GM23338 (cell line): ENCODE measurements at regions not wholly inside any gene's neighbourhood (a gene's known extent, or its start where the extent isn't known, plus 50 kb on each side); places are given as distances from the start of the nearest gene placed in this dataset.

ENCODE experiments used
- CREB1 ChIP-seq: fragments of 250-450 bp; sonication (Bioruptor Pico); IDR thresholded peaks from 2 replicates; pipeline ENCODE4 v1.5.0; 2020; ENCODE audit warnings: low read depth, mild to moderate bottlenecking, moderate library complexity
- EZH2 ChIP-seq: fragments of 200-600 bp; sonication (generic); IDR thresholded peaks from one replicate; pipeline ENCODE4 v1.8.0; 2017; ENCODE audit warnings: antibody characterized with exemption, mild to moderate bottlenecking, low read depth; ENCODE audit not compliant: unreplicated experiment
- POLR2AphosphoS5 ChIP-seq: IDR thresholded peaks from 2 replicates; pipeline ENCODE4 v1.6.1; 2016; ENCODE audit warnings: antibody characterized with exemption, low read depth
- TF ChIP-seq, protein P1 (sequence below), 2 experiments: fragments of 200-600 bp in 1 of 2; sonication (generic) in 1 of 2; conservative IDR thresholded peaks; 2 replicates each; pipeline versions ENCODE4 v1.5.1 to v1.6.1; 2016 to 2017; ENCODE audit warnings: antibody characterized with exemption in 2 of 2, low read depth in 2 of 2, mild to moderate bottlenecking in 2 of 2, moderate library complexity in 1 of 2
- TF ChIP-seq, protein P2 (sequence below): IDR thresholded peaks from one replicate; pipeline ENCODE4 v1.6.1; 2018; ENCODE audit warnings: antibody characterized with exemption; ENCODE audit not compliant: unreplicated experiment

DNA sequence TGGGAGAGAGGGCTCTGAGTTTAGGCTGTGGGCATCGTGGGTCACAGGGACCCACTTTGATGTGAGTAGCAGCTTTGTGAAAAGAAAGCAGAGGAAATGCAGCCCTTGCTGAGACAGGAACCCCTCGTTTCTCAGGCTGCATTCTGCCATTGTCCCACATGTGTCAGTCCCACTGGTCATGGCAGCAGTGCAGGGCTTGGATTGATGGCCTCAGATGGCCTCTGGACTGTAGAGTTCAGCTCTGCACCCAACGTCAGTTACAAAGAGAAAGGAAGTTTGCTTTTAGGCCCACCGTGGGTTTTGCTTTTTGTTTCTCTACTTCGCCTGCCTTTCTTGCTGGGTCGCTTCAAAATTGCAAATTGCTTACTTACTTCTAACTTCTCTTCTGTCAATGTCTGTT, 248.3 kb upstream of the KLF3 start:
- TF ChIP-seq, protein P1, sequence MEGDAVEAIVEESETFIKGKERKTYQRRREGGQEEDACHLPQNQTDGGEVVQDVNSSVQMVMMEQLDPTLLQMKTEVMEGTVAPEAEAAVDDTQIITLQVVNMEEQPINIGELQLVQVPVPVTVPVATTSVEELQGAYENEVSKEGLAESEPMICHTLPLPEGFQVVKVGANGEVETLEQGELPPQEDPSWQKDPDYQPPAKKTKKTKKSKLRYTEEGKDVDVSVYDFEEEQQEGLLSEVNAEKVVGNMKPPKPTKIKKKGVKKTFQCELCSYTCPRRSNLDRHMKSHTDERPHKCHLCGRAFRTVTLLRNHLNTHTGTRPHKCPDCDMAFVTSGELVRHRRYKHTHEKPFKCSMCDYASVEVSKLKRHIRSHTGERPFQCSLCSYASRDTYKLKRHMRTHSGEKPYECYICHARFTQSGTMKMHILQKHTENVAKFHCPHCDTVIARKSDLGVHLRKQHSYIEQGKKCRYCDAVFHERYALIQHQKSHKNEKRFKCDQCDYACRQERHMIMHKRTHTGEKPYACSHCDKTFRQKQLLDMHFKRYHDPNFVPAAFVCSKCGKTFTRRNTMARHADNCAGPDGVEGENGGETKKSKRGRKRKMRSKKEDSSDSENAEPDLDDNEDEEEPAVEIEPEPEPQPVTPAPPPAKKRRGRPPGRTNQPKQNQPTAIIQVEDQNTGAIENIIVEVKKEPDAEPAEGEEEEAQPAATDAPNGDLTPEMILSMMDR (conservative IDR thresholded peaks at IDR 0.05; ENCODE audit: low read depth in 2 of 2) = no peak
- TF ChIP-seq POLR2AphosphoS5 (no peak), EZH2 (no peak), CREB1 (no peak)
- TF ChIP-seq, protein P2, sequence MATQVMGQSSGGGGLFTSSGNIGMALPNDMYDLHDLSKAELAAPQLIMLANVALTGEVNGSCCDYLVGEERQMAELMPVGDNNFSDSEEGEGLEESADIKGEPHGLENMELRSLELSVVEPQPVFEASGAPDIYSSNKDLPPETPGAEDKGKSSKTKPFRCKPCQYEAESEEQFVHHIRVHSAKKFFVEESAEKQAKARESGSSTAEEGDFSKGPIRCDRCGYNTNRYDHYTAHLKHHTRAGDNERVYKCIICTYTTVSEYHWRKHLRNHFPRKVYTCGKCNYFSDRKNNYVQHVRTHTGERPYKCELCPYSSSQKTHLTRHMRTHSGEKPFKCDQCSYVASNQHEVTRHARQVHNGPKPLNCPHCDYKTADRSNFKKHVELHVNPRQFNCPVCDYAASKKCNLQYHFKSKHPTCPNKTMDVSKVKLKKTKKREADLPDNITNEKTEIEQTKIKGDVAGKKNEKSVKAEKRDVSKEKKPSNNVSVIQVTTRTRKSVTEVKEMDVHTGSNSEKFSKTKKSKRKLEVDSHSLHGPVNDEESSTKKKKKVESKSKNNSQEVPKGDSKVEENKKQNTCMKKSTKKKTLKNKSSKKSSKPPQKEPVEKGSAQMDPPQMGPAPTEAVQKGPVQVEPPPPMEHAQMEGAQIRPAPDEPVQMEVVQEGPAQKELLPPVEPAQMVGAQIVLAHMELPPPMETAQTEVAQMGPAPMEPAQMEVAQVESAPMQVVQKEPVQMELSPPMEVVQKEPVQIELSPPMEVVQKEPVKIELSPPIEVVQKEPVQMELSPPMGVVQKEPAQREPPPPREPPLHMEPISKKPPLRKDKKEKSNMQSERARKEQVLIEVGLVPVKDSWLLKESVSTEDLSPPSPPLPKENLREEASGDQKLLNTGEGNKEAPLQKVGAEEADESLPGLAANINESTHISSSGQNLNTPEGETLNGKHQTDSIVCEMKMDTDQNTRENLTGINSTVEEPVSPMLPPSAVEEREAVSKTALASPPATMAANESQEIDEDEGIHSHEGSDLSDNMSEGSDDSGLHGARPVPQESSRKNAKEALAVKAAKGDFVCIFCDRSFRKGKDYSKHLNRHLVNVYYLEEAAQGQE = no peak
